Astrocyte (in vitro differentiated cells and primary cell): ENCODE measurements at regions not wholly inside any gene's neighbourhood (a gene's known extent, or its start where the extent isn't known, plus 50 kb on each side); places are given as distances from the start of the nearest gene placed in this dataset.

Source experiments
- EZH2 ChIP-seq: IDR thresholded peaks from 2 replicates; pipeline ENCODE4 v1.6.1; 2012; ENCODE audit warnings: mild to moderate bottlenecking, low read length, inconsistent platforms; ENCODE audit not compliant: insufficient read depth
- TF ChIP-seq, protein P1 (sequence below): IDR thresholded peaks from 2 replicates; pipeline ENCODE4 v1.5.1; 2011; ENCODE audit warnings: low read depth, mild to moderate bottlenecking, inconsistent platforms, low read length, moderate library complexity; ENCODE audit not compliant: insufficient read depth

- TF ChIP-seq, protein P1, sequence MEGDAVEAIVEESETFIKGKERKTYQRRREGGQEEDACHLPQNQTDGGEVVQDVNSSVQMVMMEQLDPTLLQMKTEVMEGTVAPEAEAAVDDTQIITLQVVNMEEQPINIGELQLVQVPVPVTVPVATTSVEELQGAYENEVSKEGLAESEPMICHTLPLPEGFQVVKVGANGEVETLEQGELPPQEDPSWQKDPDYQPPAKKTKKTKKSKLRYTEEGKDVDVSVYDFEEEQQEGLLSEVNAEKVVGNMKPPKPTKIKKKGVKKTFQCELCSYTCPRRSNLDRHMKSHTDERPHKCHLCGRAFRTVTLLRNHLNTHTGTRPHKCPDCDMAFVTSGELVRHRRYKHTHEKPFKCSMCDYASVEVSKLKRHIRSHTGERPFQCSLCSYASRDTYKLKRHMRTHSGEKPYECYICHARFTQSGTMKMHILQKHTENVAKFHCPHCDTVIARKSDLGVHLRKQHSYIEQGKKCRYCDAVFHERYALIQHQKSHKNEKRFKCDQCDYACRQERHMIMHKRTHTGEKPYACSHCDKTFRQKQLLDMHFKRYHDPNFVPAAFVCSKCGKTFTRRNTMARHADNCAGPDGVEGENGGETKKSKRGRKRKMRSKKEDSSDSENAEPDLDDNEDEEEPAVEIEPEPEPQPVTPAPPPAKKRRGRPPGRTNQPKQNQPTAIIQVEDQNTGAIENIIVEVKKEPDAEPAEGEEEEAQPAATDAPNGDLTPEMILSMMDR, result no peak
- TF ChIP-seq EZH2, result no peak
Measured at GRCh38 chr12:28693565-28694219, 455.4 kb upstream of the FAR2 start.
